HG03469 (cell line): ENCODE measurements at regions not wholly inside any gene's neighbourhood (a gene's known extent, or its start where the extent isn't known, plus 50 kb on each side); places are given as distances from the start of the nearest gene placed in this dataset.
"Not testable (repeated sequence)": the region's sequence is repeated elsewhere in the genome, so short reads cannot be mapped to it uniquely, and the experiment has no call there.

Source experiments
- ATAC-seq: cut with Tn5 transposase; IDR thresholded peaks from one replicate; pipeline ENCODE4 v1.9.1; 2021; ENCODE audit warnings: mild to moderate bottlenecking, moderate library complexity, moderate number of reproducible peaks; ENCODE audit not compliant: unreplicated experiment

DNA sequence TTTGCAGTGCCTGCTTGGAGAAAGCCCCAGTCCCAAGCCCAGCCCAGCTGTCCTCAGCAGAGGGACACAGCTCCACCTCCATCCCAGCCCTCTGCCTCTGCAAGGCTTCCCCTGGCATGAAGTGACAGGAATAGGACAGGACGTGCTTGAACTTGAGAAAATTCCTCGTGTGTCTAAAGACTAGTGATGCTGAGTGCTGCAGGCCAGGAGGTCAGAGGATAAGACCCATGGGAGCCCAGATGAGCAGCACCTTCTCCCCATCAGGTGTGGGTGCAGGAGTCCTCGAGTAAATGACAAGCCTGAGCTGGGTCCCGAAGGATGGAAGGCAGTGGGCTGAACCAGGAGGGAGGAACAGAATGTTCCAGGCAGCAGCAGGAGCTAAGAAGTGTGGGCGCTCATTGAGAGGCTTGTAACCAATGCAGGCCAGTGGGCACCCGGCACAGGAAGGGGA lies 67.8 kb upstream of the UXS1 start:
- no peak for ATAC-seq

DNA sequence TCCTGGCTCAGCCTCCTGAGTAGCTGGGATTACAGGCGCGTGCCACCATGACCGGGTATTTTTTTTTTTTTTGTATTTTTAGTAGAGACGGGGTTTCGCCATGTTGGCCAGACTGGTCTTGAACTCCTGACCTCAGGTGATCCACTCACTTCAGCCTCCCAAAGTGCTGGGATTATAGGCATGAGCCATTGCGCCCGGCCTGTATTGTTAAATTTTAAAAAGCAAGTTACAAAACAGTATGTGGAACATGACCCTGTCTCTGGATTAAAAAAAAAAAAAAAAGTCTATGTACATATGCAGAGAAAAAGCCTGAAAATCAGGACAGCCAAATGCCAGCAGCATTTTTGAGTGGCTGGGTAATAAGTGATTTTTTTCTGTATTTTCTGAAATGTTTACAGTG lies 64.8 kb upstream of the UXS1 start:
- not testable (repeated sequence) for ATAC-seq

DNA sequence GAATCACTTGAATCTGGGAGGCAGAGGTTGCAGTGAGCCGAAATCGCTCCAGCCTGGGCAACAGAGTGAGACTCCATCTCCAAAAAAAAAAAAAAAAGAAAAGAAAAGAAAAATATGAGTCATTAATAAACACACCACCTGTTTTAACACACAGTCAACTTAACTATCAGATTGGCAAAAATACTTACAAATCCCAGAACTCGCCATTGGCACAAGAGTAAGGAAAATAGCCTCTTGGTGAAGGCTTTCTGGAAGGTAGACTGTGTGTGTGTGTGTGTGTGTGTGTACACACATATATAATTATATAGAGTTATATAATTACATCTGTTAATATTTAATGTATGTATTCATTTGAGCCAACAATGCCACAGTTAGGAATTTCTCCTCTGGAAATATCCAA lies 63.7 kb upstream of the UXS1 start:
- no peak for ATAC-seq

DNA sequence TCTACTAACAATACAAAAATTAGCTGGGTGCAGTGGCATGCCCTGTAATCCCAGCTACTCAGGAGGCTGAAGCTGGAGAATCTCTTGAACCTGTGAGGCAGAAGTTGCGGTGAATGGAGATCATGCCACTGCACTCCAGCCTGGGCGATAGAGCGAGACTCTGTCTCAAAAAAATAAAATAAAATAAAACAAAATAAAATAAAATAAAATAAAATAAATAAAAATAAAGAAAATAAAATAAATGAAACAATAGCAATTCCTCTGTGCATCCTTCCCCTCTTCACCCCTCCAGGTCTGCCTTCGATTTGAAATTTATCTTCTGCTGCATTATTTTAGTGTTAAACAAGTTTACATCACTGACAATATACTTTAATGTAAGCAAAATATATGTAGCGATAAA lies 63.0 kb upstream of the UXS1 start:
- ATAC-seq = no peak

DNA sequence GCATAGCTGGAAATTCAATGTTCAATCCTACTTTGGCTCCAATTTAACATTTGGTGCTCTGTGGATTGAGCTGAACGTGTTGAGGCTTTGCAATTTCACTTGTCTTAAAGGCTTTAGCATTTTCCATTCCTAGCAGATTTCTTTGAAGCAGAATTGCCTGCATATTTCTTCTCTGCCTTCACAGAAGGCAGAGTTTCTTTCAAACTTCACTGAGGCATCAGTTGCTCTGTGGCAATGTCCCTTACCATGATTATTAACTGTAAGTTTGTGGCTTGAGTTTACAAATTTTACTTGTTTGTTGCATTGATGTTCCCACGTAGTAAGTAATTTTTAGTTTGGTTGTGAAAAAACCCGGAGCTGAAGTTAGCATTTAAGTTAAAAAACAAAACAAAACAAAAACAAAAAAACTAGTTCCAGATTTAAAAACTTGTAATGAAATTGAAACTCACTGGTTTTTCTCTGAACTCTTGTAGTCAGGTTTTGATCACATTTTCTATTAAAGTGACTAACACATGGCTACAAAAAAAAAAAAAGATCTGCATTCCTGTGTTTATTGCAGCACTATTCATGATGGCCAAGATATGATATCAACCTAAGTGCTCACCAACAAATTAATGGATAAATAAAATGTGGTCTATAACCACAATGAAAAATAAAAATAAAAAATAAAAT lies 55.2 kb upstream of the UXS1 start:
- ATAC-seq = not testable (repeated sequence)

DNA sequence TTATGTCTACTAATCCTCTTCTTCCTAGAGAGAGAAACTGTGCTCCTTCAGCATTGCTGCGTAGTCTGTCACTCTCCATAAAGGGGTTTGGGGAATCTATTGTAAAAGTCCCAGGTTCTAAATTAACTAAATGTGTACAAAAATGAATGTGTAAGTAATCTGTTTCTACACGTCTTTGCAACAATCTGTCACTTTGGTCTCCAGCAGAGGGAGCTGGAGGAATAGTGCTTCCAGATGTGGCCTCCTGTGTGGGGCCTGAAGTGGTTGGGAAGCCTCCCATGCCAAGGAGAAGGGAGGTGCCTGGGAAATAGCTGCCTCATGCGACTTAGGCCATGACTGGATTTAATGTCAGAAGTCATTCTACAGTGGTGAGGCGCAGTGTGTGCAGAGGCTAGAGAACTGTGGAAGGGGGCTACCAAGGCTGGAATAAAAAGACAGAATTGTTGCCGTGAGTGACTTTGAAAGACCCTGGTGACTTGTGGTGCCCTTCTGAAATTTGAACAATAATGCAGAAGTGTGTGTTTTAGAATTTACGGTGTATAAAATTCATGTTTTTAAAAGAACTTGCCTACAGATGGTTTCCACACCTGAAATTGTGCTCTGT lies 54.5 kb upstream of the UXS1 start:
- not testable (repeated sequence) for ATAC-seq
